DOHH2 (cell line): ENCODE measurements at regions not wholly inside any gene's neighbourhood (a gene's known extent, or its start where the extent isn't known, plus 50 kb on each side); places are given as distances from the start of the nearest gene placed in this dataset.

Experiments used
- H3F3A ChIP-seq: fragments of 200-600 bp; sonication (generic), shearing (Covaris generic); 2 replicates; pipeline ENCODE4 v1.6.0; 2016; ENCODE audit warnings: antibody characterized with exemption, mild to moderate bottlenecking; ENCODE audit not compliant: control insufficient read depth, insufficient read depth
- H3K27ac ChIP-seq: fragments of 200-600 bp; sonication (generic); 2 replicates; pipeline ENCODE4 v1.5.1; 2014; ENCODE audit warnings: low read depth, mild to moderate bottlenecking, low read length, moderate library complexity
- H3K27me3 ChIP-seq: fragments of 200-600 bp; sonication (generic); 2 replicates; pipeline ENCODE4 v1.6.1; 2014; ENCODE audit warnings: mild to moderate bottlenecking, low read length, mixed read lengths; ENCODE audit not compliant: control insufficient read depth
- H3K36me3 ChIP-seq: fragments of 200-600 bp; sonication (generic); 2 replicates; pipeline ENCODE4 v1.6.1; 2014; ENCODE audit warnings: mild to moderate bottlenecking, low read length, moderate library complexity, mixed read lengths; ENCODE audit not compliant: control insufficient read depth
- H3K4me1 ChIP-seq: fragments of 200-600 bp; sonication (generic); 2 replicates; pipeline ENCODE4 v1.6.1; 2014; ENCODE audit warnings: mild to moderate bottlenecking, low read length, mixed read lengths; ENCODE audit not compliant: control insufficient read depth
- H3K4me2 ChIP-seq: fragments of 200-600 bp; sonication (generic); 2 replicates; pipeline ENCODE4 v1.6.0; 2014; ENCODE audit warnings: mild to moderate bottlenecking, low read length, moderate library complexity
- H3K4me3 ChIP-seq: fragments of 200-600 bp; sonication (generic); 2 replicates; pipeline ENCODE4 v1.5.1; 2014; ENCODE audit warnings: mild to moderate bottlenecking, low read length, mixed read lengths
- H3K79me2 ChIP-seq: fragments of 200-600 bp; sonication (generic); 2 replicates; pipeline ENCODE4 v1.6.1; 2014; ENCODE audit warnings: mild to moderate bottlenecking, low read length, mixed read lengths; ENCODE audit not compliant: control insufficient read depth
- H3K9me2 ChIP-seq: fragments of 200-600 bp; sonication (generic); replicated peaks from 2 replicates; pipeline ENCODE4 v1.6.1; 2014; ENCODE audit warnings: mild to moderate bottlenecking, low read length, mixed read lengths; ENCODE audit not compliant: control insufficient read depth
- H3K9me3 ChIP-seq: fragments of 200-600 bp; sonication (generic); 2 replicates; pipeline ENCODE4 v1.6.1; 2014; ENCODE audit warnings: antibody characterized with exemption, low read length, mixed read lengths; ENCODE audit not compliant: control insufficient read depth, insufficient read depth
- H4K20me1 ChIP-seq: fragments of 200-600 bp; sonication (generic); 2 replicates; pipeline ENCODE4 v1.6.0; 2014; ENCODE audit warnings: low read depth, mild to moderate bottlenecking, antibody characterized with exemption, low read length, moderate library complexity; ENCODE audit not compliant: control insufficient read depth, insufficient read depth
- CTCF ChIP-seq: fragments of 200-600 bp; sonication (generic); IDR thresholded peaks from one replicate; pipeline ENCODE4 v1.5.1; 2014; ENCODE audit warnings: antibody characterized with exemption, mild to moderate bottlenecking, low read depth, low read length; ENCODE audit not compliant: poor library complexity, severe bottlenecking
- EZH2phosphoT487 ChIP-seq: fragments of 200-600 bp; sonication (generic); IDR thresholded peaks from 2 replicates; pipeline ENCODE4 v1.6.1; 2017; ENCODE audit warnings: borderline replicate concordance, mild to moderate bottlenecking, antibody characterized with exemption, low read length, moderate library complexity, mixed read lengths

DNA sequence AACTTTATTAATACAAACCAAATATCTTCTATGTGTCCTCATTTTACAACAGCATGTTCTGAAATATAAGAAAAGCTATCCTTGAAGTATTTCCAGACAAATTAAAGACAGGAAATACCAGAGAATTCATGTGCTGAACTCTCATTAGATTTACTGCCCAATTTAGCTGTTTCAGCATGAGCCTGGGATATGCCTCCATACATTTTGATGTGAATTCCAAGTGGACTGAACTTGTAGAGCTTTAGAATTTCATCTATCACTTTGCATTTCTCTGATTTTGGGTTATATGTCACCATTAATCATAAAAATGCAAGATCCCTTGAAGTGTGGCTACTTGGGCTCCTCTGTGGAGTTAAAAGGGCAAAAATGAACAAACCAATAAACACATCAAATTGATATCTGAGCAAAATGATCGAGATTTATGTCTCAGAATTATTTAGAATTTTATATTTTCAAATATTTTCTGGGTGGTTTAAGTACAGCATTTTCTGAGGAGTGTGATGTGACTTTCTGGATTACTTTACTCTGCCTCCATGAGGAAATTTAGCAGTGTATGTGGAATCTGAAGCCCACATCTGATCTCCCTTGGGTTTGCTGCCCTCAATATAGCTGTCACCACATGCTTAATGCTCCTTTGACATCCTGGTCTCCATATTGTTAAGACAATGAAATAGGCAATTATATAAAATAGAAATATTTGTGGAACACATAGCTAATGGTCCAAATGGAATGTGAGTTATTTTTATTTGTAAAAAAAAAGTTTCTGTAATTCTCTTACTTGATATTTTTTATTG, 206.6 kb upstream of the RBMS1 start:
- H3K27ac ChIP-seq: no peak overlapping the region
- H3K4me2 ChIP-seq: no peak overlapping the region
- H3K4me1 ChIP-seq: no peaks in the 10 kb centered on the region
- TF ChIP-seq EZH2phosphoT487: no peak
- TF ChIP-seq CTCF: no peak
- no peak overlapping the region for H3K4me3 ChIP-seq
- no peaks in the 10 kb centered on the region for H3K9me2 ChIP-seq
- no peaks in the 10 kb centered on the region for H3K36me3 ChIP-seq
- H3F3A ChIP-seq: no peaks in the 10 kb centered on the region
- H4K20me1 ChIP-seq: no peaks in the 10 kb centered on the region
- H3K9me3 ChIP-seq: no peaks in the 10 kb centered on the region
- 0 out of 2 replicates have a peak, but pooled peaks cover 2% of the 10 kb centered on the region for H3K27me3 ChIP-seq
- no peaks in the 10 kb centered on the region for H3K79me2 ChIP-seq

GRCh38 chr2:160701822-160702221, 208.2 kb upstream of the RBMS1 start:
- Histone ChIP-seq H3F3A (no peaks in the 10 kb centered on the region), H3K27me3 (0 out of 2 replicates have a peak, but pooled peaks cover 2% of the 10 kb centered on the region), H3K9me2 (no peaks in the 10 kb centered on the region), H3K4me1 (no peaks in the 10 kb centered on the region), H3K27ac (no peak overlapping the region), H3K9me3 (no peaks in the 10 kb centered on the region), H3K4me2 (no peak overlapping the region), H3K79me2 (no peaks in the 10 kb centered on the region), H3K4me3 (no peak overlapping the region), H3K36me3 (no peaks in the 10 kb centered on the region), H4K20me1 (no peaks in the 10 kb centered on the region)
- TF ChIP-seq CTCF (no peak), EZH2phosphoT487 (no peak)

GRCh38 chr2:160702754-160703153, 209.1 kb upstream of the RBMS1 start:
- no peak overlapping the region for H3K4me3 ChIP-seq
- no peaks in the 10 kb centered on the region for H3K9me2 ChIP-seq

More at GRCh38 chr2:160702754-160703153, 209.1 kb upstream of the RBMS1 start:
- H3K36me3 ChIP-seq: no peaks in the 10 kb centered on the region
- H4K20me1 ChIP-seq: no peaks in the 10 kb centered on the region
- H3K9me3 ChIP-seq: no peaks in the 10 kb centered on the region
- no peak overlapping the region for H3K4me2 ChIP-seq
- H3K27me3 ChIP-seq: 0 out of 2 replicates have a peak, but pooled peaks cover 2% of the 10 kb centered on the region
- H3K79me2 ChIP-seq: no peaks in the 10 kb centered on the region
- no peaks in the 10 kb centered on the region for H3F3A ChIP-seq
- H3K4me1 ChIP-seq: no peaks in the 10 kb centered on the region
- no peak overlapping the region for H3K27ac ChIP-seq
- TF ChIP-seq EZH2phosphoT487 (no peak), CTCF (no peak)
